HAP-1 (cell line): ENCODE measurements at regions not wholly inside any gene's neighbourhood (a gene's known extent, or its start where the extent isn't known, plus 50 kb on each side); places are given as distances from the start of the nearest gene placed in this dataset.

ENCODE experiments used
- DNase-seq, 2 experiments: peaks; one replicate each; pipeline ENCODE4 v3.0.0-alpha.2; 2016 to 2020; ENCODE audit warnings: low spot score in 2 of 2
- H3K27me3 ChIP-seq: fragments of 250-450 bp; sonication (Bioruptor Pico); 2 replicates; pipeline ENCODE4 v1.5.1; 2020; ENCODE audit warnings: low read depth, mild to moderate bottlenecking, moderate library complexity
- H3K36me3 ChIP-seq: fragments of 250-450 bp; sonication (Bioruptor Pico); replicated peaks from 2 replicates; pipeline ENCODE4 v1.5.1; 2020; ENCODE audit warnings: mild to moderate bottlenecking
- H3K4me1 ChIP-seq: fragments of 250-450 bp; sonication (Bioruptor Pico); 2 replicates; pipeline ENCODE4 v1.5.1; 2020; ENCODE audit warnings: mild to moderate bottlenecking
- H3K4me3 ChIP-seq: fragments of 250-450 bp; sonication (Bioruptor Pico); 2 replicates; pipeline ENCODE4 v1.5.1; 2020; ENCODE audit warnings: mild to moderate bottlenecking, moderate library complexity
- H3K9me3 ChIP-seq: fragments of 250-450 bp; sonication (Bioruptor Pico); 2 replicates; pipeline ENCODE4 v1.5.1; 2020; ENCODE audit warnings: mild to moderate bottlenecking, moderate library complexity
- in situ Hi-C: fragments of 300-500 bp; cut with MboI; formaldehyde crosslinking; loops from 3 replicates; pipeline ENCODE4 v1.14.3; 2020; ENCODE audit warnings: low sequenced_read_pairs, inconsistent platforms, mixed read lengths

GRCh38 chr5:124408738-124409453 lies 337.5 kb downstream of the ZNF608 start:
- in situ Hi-C loops: no loop called here
- no peak overlapping the region for H3K4me3 ChIP-seq
- no peaks in the 10 kb centered on the region for H3K27me3 ChIP-seq
- H3K9me3 ChIP-seq: no peaks in the 10 kb centered on the region
- H3K36me3 ChIP-seq: no peaks in the 10 kb centered on the region
- no peak for DNase-seq
- H3K4me1 ChIP-seq: no peaks in the 10 kb centered on the region

GRCh38 chr5:124404796-124405195 lies 341.6 kb downstream of the ZNF608 start:
- no peaks in the 10 kb centered on the region for H3K36me3 ChIP-seq
- H3K9me3 ChIP-seq: no peaks in the 10 kb centered on the region
- no peak for DNase-seq
- H3K27me3 ChIP-seq: no peaks in the 10 kb centered on the region
- in situ Hi-C loops: no loop called here
- no peaks in the 10 kb centered on the region for H3K4me1 ChIP-seq
- H3K4me3 ChIP-seq: no peak overlapping the region

- Histone ChIP-seq H3K9me3 (no peaks in the 10 kb centered on the region), H3K36me3 (no peaks in the 10 kb centered on the region), H3K4me3 (no peak overlapping the region), H3K27me3 (no peaks in the 10 kb centered on the region), H3K4me1 (no peaks in the 10 kb centered on the region)
- DNase-seq: no peak
- in situ Hi-C loops: no loop called here
Measured at GRCh38 chr5:124403281-124403680, 343.2 kb downstream of the ZNF608 start.

GRCh38 chr5:124402144-124402581 lies 344.3 kb downstream of the ZNF608 start:
- Histone ChIP-seq H3K4me3 (no peak overlapping the region), H3K4me1 (no peaks in the 10 kb centered on the region), H3K9me3 (no peaks in the 10 kb centered on the region), H3K36me3 (no peaks in the 10 kb centered on the region), H3K27me3 (no peaks in the 10 kb centered on the region)
- DNase-seq: no peak
- in situ Hi-C loops: no loop called here

GRCh38 chr5:124401476-124402143 lies 344.8 kb downstream of the ZNF608 start:
- Histone ChIP-seq H3K4me3 (no peak overlapping the region), H3K36me3 (no peaks in the 10 kb centered on the region), H3K9me3 (no peaks in the 10 kb centered on the region), H3K27me3 (no peaks in the 10 kb centered on the region), H3K4me1 (no peaks in the 10 kb centered on the region)
- in situ Hi-C loops: no loop called here
- peak in 1 of 2 experiments; percentile 10 for DNase-seq

- H3K4me1 ChIP-seq: no peaks in the 10 kb centered on the region
- no peak for DNase-seq
- no peaks in the 10 kb centered on the region for H3K36me3 ChIP-seq
- H3K27me3 ChIP-seq: no peaks in the 10 kb centered on the region
- H3K4me3 ChIP-seq: no peak overlapping the region
- no peaks in the 10 kb centered on the region for H3K9me3 ChIP-seq
- in situ Hi-C loops: no loop called here
Measured at GRCh38 chr5:124399426-124399961, 346.9 kb downstream of the ZNF608 start.

- DNase-seq: no peak
- in situ Hi-C loops: no loop called here
Measured at GRCh38 chr5:124398460-124398859, 348.0 kb downstream of the ZNF608 start.

GRCh38 chr5:124397317-124397716 lies 349.1 kb downstream of the ZNF608 start:
- H3K36me3 ChIP-seq: no peaks in the 10 kb centered on the region
- H3K27me3 ChIP-seq: no peaks in the 10 kb centered on the region
- no peaks in the 10 kb centered on the region for H3K9me3 ChIP-seq
- no peak for DNase-seq
- H3K4me3 ChIP-seq: no peak overlapping the region
- no peaks in the 10 kb centered on the region for H3K4me1 ChIP-seq
- in situ Hi-C loops: no loop called here

More at GRCh38 chr5:124398460-124398859, 348.0 kb downstream of the ZNF608 start:
- H3K4me3 ChIP-seq: no peak overlapping the region
- H3K9me3 ChIP-seq: no peaks in the 10 kb centered on the region
- no peaks in the 10 kb centered on the region for H3K4me1 ChIP-seq
- H3K27me3 ChIP-seq: no peaks in the 10 kb centered on the region
- H3K36me3 ChIP-seq: no peaks in the 10 kb centered on the region

GRCh38 chr5:124395926-124396325 lies 350.5 kb downstream of the ZNF608 start:
- in situ Hi-C loops: no loop called here
- Histone ChIP-seq H3K9me3 (no peaks in the 10 kb centered on the region), H3K36me3 (no peaks in the 10 kb centered on the region), H3K27me3 (no peaks in the 10 kb centered on the region), H3K4me1 (no peaks in the 10 kb centered on the region), H3K4me3 (no peak overlapping the region)
- DNase-seq: no peak

GRCh38 chr5:124395287-124395686 lies 351.2 kb downstream of the ZNF608 start:
- Histone ChIP-seq H3K27me3 (no peaks in the 10 kb centered on the region), H3K9me3 (no peaks in the 10 kb centered on the region), H3K4me1 (no peaks in the 10 kb centered on the region), H3K4me3 (no peak overlapping the region), H3K36me3 (no peaks in the 10 kb centered on the region)
- in situ Hi-C loops: no loop called here
- peak in 1 of 2 experiments; percentile 19 for DNase-seq

- DNase-seq: no peak
- Histone ChIP-seq H3K9me3 (no peaks in the 10 kb centered on the region), H3K27me3 (no peaks in the 10 kb centered on the region), H3K4me3 (no peak overlapping the region), H3K36me3 (no peaks in the 10 kb centered on the region), H3K4me1 (no peaks in the 10 kb centered on the region)
- in situ Hi-C loops: no loop called here
Measured at GRCh38 chr5:124394700-124395245, 351.7 kb downstream of the ZNF608 start.

GRCh38 chr5:124393584-124394379 lies 352.7 kb downstream of the ZNF608 start:
- in situ Hi-C loops: no loop called here
- DNase-seq: no peak
- H3K9me3 ChIP-seq: no peaks in the 10 kb centered on the region
- H3K27me3 ChIP-seq: no peaks in the 10 kb centered on the region
- no peaks in the 10 kb centered on the region for H3K36me3 ChIP-seq
- H3K4me3 ChIP-seq: no peak overlapping the region
- H3K4me1 ChIP-seq: no peaks in the 10 kb centered on the region

- in situ Hi-C loops: no loop called here
- DNase-seq: no peak
- H3K4me3 ChIP-seq: no peak overlapping the region
- no peaks in the 10 kb centered on the region for H3K36me3 ChIP-seq
- no peaks in the 10 kb centered on the region for H3K4me1 ChIP-seq
- no peaks in the 10 kb centered on the region for H3K27me3 ChIP-seq
- peaks cover 3% of the 10 kb centered on the region; the same call in 1 of the 2 replicates for H3K9me3 ChIP-seq
Measured at GRCh38 chr5:124383693-124384092, 362.7 kb downstream of the ZNF608 start.
